ENCODE measurements at regions not wholly inside any gene's neighbourhood (a gene's known extent, or its start where the extent isn't known, plus 50 kb on each side); places are given as distances from the start of the nearest gene placed in this dataset.

GRCh38 chr21:22764222-22764621, 1766.0 kb downstream of the NCAM2 start:
- TF ChIP-seq CTCF (IDR thresholded peaks at IDR 0.05; ENCODE audit: insufficient read depth, low read length, poor library complexity, severe bottlenecking) (no peak), EZH2phosphoT487 (conservative IDR thresholded peaks at IDR 0.05; ENCODE audit: low read length) (no peak)
